Adrenal gland (tissue), 9 donors: ENCODE measurements at regions not wholly inside any gene's neighbourhood (a gene's known extent, or its start where the extent isn't known, plus 50 kb on each side); places are given as distances from the start of the nearest gene placed in this dataset.

Experiments used
- DNase-seq, 7 donors: peaks; one replicate each; pipeline ENCODE4 v3.0.0-alpha.2; 2019 to 2020
- H3K27ac ChIP-seq, 5 donors: fragments of 200-600 bp; sonication (generic) in 4 of 5; 1 replicate in 3 of 5; 2 replicates in 2 of 5; pipeline versions ENCODE4 v1.5.1 to v1.8.0; 2016 to 2020; ENCODE audit warnings: mild to moderate bottlenecking in 1 of 5
- H3K27me3 ChIP-seq: fragments of 200-600 bp; 2 replicates; pipeline ENCODE4 v1.8.0; 2021
- H3K36me3 ChIP-seq, 2 donors: fragments of 200-600 bp; replicated peaks in 1 of 2; 1 replicate in 1 of 2; 2 replicates in 1 of 2; pipeline versions ENCODE4 v1.5.1 to v1.8.0; 2018 to 2022
- H3K4me1 ChIP-seq, 2 donors: fragments of 200-600 bp; replicated peaks in 1 of 2; 1 replicate in 1 of 2; 2 replicates in 1 of 2; pipeline versions ENCODE4 v1.5.1 to v1.8.0; 2018 to 2021
- H3K4me3 ChIP-seq, 4 donors: fragments of 200-600 bp; sonication (generic) in 3 of 4; one replicate each; pipeline ENCODE4 v1.5.1; 2016 to 2018
- H3K9me3 ChIP-seq, 3 donors: fragments of 200-600 bp; sonication (generic) in 1 of 3; replicated peaks in 1 of 3; 1 replicate in 2 of 3; 2 replicates in 1 of 3; pipeline versions ENCODE4 v1.5.1 to v1.8.0; 2016 to 2021
- POLR2A ChIP-seq, 2 donors: fragments of 450-650 bp; IDR thresholded peaks; one replicate each; pipeline ENCODE4 v1.6.1; 2017; ENCODE audit warnings: antibody characterized with exemption in 2 of 2, mild to moderate bottlenecking in 2 of 2, moderate library complexity in 1 of 2
- WGBS, 4 donors: extraction: QIAGEN DNeasy Blood & Tissue Kit in 2 of 4; methylation state at CpG; one replicate each; pipeline versions ENCODE4 v1.1.5 to v1.1.7; 2013 to 2017; 5-methylcytosine and 5-hydroxymethylcytosine counted together
- intact Hi-C, 2 donors: fragments of 100-400 bp; cut with DNase I; formaldehyde crosslinking; loops; one replicate each; pipeline versions ENCODE4 v1.14.1 to v1.15.0; 2022 to 2023
- TF ChIP-seq, protein P1 (sequence below), 6 experiments: fragments of 450-650 bp in 4 of 6; fragments of 200-600 bp in 2 of 6; sonication (generic) in 1 of 6; IDR thresholded peaks; 1 replicate in 5 of 6; 2 replicates in 1 of 6; pipeline versions ENCODE4 v1.5.1 to v1.8.0; 2016 to 2021; ENCODE audit warnings: antibody characterized with exemption in 6 of 6, mild to moderate bottlenecking in 2 of 6, moderate library complexity in 1 of 6
- donor health status: healthy with polysubstance abuse.
- donor health status: Bipolar disorder and iron deficiency.
- donor health status: DM: yes; HTN: yes; CAD: no.
- donor health status: DM: no; HTN: no; CAD: no.
- donor health status: DM: no; HTN: no; CAD: no.

DNA sequence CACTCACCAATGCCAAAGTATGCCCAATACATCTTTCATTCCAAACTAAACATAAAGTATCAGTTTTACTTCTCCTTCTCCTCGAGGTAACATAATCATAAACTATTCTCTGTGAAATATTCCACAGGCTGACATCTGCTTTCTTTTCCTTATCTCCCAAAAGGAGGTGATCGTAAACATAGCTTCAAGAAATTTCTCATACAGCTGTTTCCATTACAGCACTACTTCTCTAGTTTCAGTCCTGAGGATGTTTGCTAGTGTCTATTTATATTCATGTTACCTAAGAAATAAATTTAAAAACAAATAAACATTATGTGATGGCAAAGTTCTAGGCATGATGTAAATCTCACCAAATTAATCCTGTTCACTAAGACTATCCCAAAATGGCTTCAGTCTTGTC lies 90.1 kb upstream of the CPSF6 start:
- intact Hi-C loops = no loop called here
- TF ChIP-seq, protein P1, sequence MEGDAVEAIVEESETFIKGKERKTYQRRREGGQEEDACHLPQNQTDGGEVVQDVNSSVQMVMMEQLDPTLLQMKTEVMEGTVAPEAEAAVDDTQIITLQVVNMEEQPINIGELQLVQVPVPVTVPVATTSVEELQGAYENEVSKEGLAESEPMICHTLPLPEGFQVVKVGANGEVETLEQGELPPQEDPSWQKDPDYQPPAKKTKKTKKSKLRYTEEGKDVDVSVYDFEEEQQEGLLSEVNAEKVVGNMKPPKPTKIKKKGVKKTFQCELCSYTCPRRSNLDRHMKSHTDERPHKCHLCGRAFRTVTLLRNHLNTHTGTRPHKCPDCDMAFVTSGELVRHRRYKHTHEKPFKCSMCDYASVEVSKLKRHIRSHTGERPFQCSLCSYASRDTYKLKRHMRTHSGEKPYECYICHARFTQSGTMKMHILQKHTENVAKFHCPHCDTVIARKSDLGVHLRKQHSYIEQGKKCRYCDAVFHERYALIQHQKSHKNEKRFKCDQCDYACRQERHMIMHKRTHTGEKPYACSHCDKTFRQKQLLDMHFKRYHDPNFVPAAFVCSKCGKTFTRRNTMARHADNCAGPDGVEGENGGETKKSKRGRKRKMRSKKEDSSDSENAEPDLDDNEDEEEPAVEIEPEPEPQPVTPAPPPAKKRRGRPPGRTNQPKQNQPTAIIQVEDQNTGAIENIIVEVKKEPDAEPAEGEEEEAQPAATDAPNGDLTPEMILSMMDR (IDR thresholded peaks at IDR 0.05) = no peak
- no peak for TF ChIP-seq POLR2A (IDR thresholded peaks at IDR 0.05)
- DNase-seq = no peak
- H3K27me3 ChIP-seq = no peaks in the 10 kb centered on the region
- H3K4me3 ChIP-seq = no peak overlapping the region
- H3K4me1 ChIP-seq = peaks cover 16 to 18% of the 10 kb centered on the region in 2 donors
- WGBS, 4 donors = 66 to 75% (median 72%) methylated on average over 2 of the region's 2 CpGs
- no peaks in the 10 kb centered on the region for H3K9me3 ChIP-seq
- H3K36me3 ChIP-seq = no peaks in the 10 kb centered on the region
- no peak overlapping the region for H3K27ac ChIP-seq

DNA sequence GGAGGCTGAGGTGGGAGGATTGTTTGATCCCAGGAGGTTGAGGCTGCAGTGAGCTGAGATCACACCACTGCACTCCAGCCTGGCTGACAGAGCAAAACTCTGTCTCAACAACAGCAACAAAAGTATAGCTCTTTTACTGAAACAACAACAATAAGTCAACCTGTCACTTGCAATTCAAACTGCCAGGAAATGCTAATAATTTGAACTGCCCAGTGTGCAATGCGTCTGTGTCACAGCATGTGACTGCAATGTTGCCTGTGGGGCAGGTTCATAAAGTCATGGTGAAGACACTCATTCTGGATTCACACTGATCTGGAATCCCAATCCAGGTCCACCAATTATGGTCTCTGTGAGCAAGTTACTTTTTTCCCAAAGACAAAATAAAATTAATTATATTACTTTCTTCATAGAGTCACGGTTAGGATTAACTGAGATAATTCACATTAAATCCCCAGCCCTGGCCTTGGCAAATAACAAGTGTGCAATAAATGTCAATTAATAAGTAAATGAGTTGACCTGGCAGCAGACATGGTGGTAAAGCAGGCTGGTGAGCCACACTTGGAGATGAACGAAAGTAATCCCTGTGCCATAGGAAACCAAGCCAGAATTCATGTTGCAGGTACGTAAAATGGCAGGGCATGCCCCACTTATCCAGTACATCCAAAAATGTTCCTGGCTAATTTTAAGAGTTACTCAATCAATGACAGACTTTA lies 89.1 kb upstream of the CPSF6 start:
- 42 to 63% (median 56%) methylated on average over 4 of the region's 4 CpGs for WGBS, 4 donors

DNA sequence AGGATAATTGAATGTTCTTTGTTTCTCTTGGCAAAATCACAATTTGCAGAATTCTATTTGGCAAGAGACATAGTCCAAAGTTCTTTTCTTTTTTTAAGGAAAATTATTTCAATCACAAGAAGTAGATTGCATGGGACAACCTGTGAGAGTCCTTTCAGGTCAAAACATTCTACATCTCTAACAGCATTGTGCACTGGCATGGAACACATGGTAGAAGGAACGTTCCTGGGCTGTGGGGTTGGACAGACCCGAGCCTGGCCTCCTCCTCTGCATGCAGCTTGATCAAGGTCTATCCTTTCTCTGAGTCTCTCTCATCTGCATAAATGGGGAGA lies 88.6 kb upstream of the CPSF6 start:
- no peak for TF ChIP-seq POLR2A (IDR thresholded peaks at IDR 0.05)
- TF ChIP-seq, protein P1 (IDR thresholded peaks at IDR 0.05) = no peak
- Histone ChIP-seq H3K9me3 (no peaks in the 10 kb centered on the region), H3K4me3 (no peak overlapping the region), H3K27ac (no peak overlapping the region), H3K36me3 (no peaks in the 10 kb centered on the region), H3K27me3 (no peaks in the 10 kb centered on the region), H3K4me1 (peaks cover 20 to 24% of the 10 kb centered on the region in 2 donors)
- intact Hi-C loops = loop anchor here (10.0 kb wide), 2 partner anchors 104 to 286 kb away; no protein-coding TSS in a partner anchor
- DNase-seq = no peak
- 42 to 84% (median 55%) methylated on average over 2 of the region's 2 CpGs for WGBS, 4 donors

More for the DNA sequence above, 89.1 kb upstream of the CPSF6 start:
- intact Hi-C loops = loop anchor here (10.0 kb wide), 2 partner anchors 105 to 285 kb away; no protein-coding TSS in a partner anchor
- H3K4me1 ChIP-seq = peaks cover 20 to 24% of the 10 kb centered on the region in 2 donors
- no peaks in the 10 kb centered on the region for H3K36me3 ChIP-seq
- no peak overlapping the region for H3K27ac ChIP-seq
- TF ChIP-seq, protein P1 (IDR thresholded peaks at IDR 0.05) = no peak
- TF ChIP-seq POLR2A (IDR thresholded peaks at IDR 0.05) = no peak
- no peaks in the 10 kb centered on the region for H3K9me3 ChIP-seq
- H3K27me3 ChIP-seq = no peaks in the 10 kb centered on the region
- DNase-seq = no peak
- H3K4me3 ChIP-seq = no peak overlapping the region

DNA sequence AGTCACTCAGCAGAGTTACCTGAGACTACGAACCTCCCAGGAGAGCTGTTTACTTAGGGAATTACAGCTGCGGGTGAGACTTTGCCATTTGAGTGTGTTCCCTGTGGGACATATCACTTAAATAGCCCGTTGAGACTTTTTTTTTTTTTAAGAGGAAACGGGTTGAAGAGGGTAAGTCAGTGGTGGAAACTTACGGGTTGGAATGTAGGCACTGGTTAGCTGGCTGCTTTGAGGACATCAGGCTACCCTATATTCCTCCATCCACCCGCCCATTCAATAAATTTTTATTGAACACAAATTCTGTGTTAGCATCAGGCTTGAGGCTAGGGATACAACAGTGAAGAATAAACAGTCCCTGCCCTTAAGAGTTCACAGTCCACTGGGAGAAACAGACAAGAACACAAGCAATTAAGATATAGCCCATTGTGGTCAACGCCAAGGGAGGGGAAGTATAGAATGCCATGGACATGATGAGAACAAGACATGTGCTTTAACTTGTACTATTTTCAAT lies 88.1 kb upstream of the CPSF6 start:
- H3K9me3 ChIP-seq = no peaks in the 10 kb centered on the region
- H3K27me3 ChIP-seq = no peaks in the 10 kb centered on the region
- no peak overlapping the region for H3K27ac ChIP-seq
- H3K4me1 ChIP-seq = peaks cover 20 to 24% of the 10 kb centered on the region in 2 donors
- intact Hi-C loops = loop anchor here (10.0 kb wide), 2 partner anchors 103 to 287 kb away; no protein-coding TSS in a partner anchor
- no peak overlapping the region for H3K4me3 ChIP-seq
- no peak for DNase-seq
- no peak for TF ChIP-seq POLR2A (IDR thresholded peaks at IDR 0.05)
- TF ChIP-seq, protein P1 (IDR thresholded peaks at IDR 0.05) = no peak
- 72 to 80% (median 75%) methylated on average over 7 of the region's 7 CpGs for WGBS, 4 donors
- no peaks in the 10 kb centered on the region for H3K36me3 ChIP-seq
